ENCODE measurements at regions not wholly inside any gene's neighbourhood (a gene's known extent, or its start where the extent isn't known, plus 50 kb on each side); places are given as distances from the start of the nearest gene placed in this dataset.

DNA sequence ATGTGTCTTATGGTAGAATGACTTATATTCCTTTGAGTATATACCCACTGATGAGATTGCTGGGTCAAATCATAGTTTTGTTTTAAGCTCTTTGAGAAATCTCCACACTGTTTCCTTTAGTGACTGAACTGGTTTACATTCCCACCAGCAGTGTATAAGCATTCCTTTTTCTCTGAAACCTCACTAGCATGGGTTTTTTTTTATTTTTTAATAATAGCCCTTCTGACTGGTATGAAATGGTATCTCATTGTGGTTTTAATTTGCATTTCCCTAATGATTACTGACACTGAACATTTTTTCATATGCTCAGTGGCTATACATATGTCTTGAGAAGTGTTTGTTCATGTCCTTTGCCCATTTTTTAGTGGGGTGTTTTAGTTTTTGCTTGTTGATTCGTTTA, 494.3 kb downstream of the SQOR start:
- DNase-seq (ENCODE audit: low read depth, low spot score) = peak; percentile 1
- in situ Hi-C loops (cut with HindIII; ENCODE audit: low sequenced_read_pairs) = no loop called here
- H3K4me3 ChIP-seq (ENCODE audit: low read depth, low read length) = no peak overlapping the region
- TF ChIP-seq CTCF (IDR thresholded peaks at IDR 0.05; ENCODE audit: low read depth, low read length) = no peak

DNA sequence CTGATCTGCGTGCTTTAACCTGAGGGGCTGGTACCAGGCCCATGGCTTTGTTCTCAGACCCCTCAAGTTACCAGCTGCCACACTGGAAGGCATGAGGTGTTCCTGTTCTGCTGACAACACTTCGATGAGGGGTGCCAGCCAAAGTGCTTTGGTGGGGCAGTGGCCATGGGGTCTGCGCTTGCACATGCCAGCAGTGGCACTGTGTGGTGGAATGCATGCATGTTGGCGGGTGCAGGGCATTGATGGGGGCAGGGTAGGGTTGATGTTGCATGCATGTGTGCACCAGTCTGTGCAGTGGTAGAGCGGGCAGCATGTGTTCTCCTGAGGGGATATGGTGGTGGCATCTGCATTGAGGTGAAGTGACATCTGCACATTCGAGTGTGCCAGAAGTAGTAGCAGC, 497.0 kb downstream of the SQOR start:
- TF ChIP-seq CTCF (IDR thresholded peaks at IDR 0.05; ENCODE audit: low read depth, low read length) = no peak
- no peak overlapping the region for H3K4me3 ChIP-seq (ENCODE audit: low read depth, low read length)
- in situ Hi-C loops (cut with HindIII; ENCODE audit: low sequenced_read_pairs) = no loop called here
- no peak for DNase-seq (ENCODE audit: low read depth, low spot score)

GRCh38 chr15:46137443-46137842, 502.6 kb downstream of the SQOR start:
- no peak for TF ChIP-seq CTCF (IDR thresholded peaks at IDR 0.05; ENCODE audit: low read depth, low read length)
- in situ Hi-C loops (cut with HindIII; ENCODE audit: low sequenced_read_pairs) = no loop called here
- no peak for DNase-seq (ENCODE audit: low read depth, low spot score)
- no peak overlapping the region for H3K4me3 ChIP-seq (ENCODE audit: low read depth, low read length)

DNA sequence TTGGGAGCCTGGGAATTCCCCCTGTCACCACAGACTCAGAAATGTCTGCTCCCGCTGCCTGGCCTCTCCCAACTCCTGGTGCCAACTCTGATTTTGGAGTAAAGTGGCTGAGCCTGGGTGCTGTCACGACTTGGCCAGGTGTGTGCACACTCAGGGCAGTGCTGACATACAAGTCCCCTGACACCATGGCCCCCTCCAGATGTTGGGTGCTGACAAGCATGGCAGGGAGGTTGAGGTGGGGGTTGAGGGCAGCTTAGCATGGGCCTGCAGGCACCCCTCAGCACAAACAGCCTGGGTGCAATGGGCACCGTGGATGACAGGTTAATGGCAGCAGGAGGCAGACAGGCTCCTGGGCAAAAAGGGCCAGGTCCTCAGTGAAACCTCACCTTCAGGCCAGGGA, 511.2 kb downstream of the SQOR start:
- no peak for TF ChIP-seq CTCF (IDR thresholded peaks at IDR 0.05; ENCODE audit: low read depth, low read length)
- in situ Hi-C loops (cut with HindIII; ENCODE audit: low sequenced_read_pairs) = no loop called here
- no peak for DNase-seq (ENCODE audit: low read depth, low spot score)
- no peak overlapping the region for H3K4me3 ChIP-seq (ENCODE audit: low read depth, low read length)

DNA sequence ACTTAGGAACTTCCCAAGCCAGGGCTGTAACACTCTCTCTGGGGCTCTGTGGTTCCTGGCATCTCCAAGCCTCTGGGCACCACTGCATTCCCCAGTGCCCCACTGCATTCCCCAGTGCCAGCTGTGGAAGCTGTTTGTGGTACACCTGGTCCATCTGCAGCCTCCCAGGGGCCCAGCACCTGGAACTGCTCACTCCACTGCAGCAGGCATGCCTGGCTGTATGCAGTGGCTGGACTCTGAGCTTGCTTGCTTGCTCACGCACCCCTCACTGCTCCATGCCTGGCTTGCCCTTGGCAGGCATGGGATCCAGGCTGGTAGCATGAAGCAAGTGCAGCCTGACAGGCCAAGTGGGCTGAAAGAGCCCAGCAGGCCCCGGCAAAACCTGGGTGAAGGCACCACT, 512.1 kb downstream of the SQOR start:
- H3K4me3 ChIP-seq (ENCODE audit: low read depth, low read length) = no peak overlapping the region
- in situ Hi-C loops (cut with HindIII; ENCODE audit: low sequenced_read_pairs) = no loop called here
- DNase-seq (ENCODE audit: low read depth, low spot score) = no peak
- TF ChIP-seq CTCF (IDR thresholded peaks at IDR 0.05; ENCODE audit: low read depth, low read length) = no peak

DNA sequence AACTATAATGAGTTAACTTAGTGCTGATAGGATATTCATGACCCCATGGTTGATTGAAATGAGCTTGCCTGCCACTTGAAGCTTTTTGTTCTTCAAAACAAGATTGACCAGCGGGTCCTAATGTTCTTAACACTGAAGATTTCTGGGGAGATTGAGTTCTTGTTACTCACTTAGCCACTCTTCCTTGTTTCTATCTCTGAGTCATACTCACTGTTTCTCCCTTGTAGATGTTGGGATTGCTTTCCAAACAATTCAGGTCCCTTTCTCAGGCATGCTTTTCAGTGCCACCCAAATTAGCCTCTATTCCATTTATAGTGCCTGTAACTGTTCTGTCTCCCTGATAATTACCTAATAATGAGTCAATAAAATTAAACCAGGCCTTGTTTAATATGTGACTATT, 517.0 kb downstream of the SQOR start:
- DNase-seq (ENCODE audit: low read depth, low spot score) = no peak
- in situ Hi-C loops (cut with HindIII; ENCODE audit: low sequenced_read_pairs) = no loop called here
- TF ChIP-seq CTCF (IDR thresholded peaks at IDR 0.05; ENCODE audit: low read depth, low read length) = no peak
- H3K4me3 ChIP-seq (ENCODE audit: low read depth, low read length) = no peak overlapping the region

DNA sequence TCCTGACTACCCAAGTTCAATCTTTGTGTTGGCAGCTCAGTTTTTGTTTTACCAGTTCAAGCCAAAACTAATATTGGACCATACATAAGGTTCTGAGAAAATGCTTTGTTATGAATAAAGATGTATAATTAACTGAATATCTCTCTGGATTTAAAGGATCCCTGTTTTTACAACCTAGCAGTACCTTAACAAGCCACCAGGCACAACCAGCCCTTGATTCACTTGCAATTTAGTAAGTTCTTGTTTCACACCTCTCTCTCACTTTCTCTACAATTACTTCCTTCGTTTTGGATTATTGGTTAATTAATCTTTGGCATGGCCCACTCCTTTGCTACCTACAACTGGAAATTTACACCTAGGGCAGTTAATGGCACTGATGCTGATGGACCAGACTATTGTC, 531.9 kb downstream of the SQOR start:
- no peak overlapping the region for H3K4me3 ChIP-seq (ENCODE audit: low read depth, low read length)
- no peak for TF ChIP-seq CTCF (IDR thresholded peaks at IDR 0.05; ENCODE audit: low read depth, low read length)
- in situ Hi-C loops (cut with HindIII; ENCODE audit: low sequenced_read_pairs) = no loop called here
- no peak for DNase-seq (ENCODE audit: low read depth, low spot score)
